ENCODE measurements at regions not wholly inside any gene's neighbourhood (a gene's known extent, or its start where the extent isn't known, plus 50 kb on each side); places are given as distances from the start of the nearest gene placed in this dataset.
"Not testable (repeated sequence)": the region's sequence is repeated elsewhere in the genome, so short reads cannot be mapped to it uniquely, and the experiment has no call there.

DNA sequence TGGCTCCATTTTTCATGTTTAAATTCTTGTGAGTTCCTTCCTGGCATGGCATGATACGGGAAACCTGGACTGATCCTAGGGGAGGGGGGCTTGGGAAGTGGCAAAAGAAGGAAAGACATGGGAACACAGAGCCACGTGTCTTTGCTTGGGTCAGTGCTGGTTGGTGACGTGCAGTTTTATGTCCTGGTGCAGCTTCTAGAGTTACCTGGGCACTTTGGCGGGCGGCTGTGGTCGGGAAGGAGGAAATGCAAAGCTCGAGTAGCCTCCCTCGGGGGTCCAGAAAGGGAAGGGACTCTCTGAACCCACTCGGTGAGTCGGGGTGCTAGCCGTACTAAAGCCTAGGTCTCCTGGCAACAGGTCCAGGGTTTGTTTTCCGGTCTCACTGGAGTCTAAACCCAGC lies 94.6 kb downstream of the APOB start:
- Histone ChIP-seq H3K4me1 (ENCODE audit: insufficient read depth, low read length) (no peaks in the 10 kb centered on the region), H3K36me3 (ENCODE audit: insufficient read depth, low read length) (no peaks in the 10 kb centered on the region), H3K4me3 (ENCODE audit: insufficient read depth, low read depth, low read length) (no peak overlapping the region), H3K9ac (ENCODE audit: low read length) (no peak overlapping the region), H3K79me2 (ENCODE audit: insufficient read depth, low read length) (no peaks in the 10 kb centered on the region), H4K20me1 (ENCODE audit: insufficient read depth, low read length) (no peaks in the 10 kb centered on the region), H3K4me2 (ENCODE audit: low read length) (no peak overlapping the region), H3K27me3 (ENCODE audit: insufficient read depth, low read length) (no peaks in the 10 kb centered on the region), H3K27ac (ENCODE audit: low read depth, low read length) (no peak overlapping the region), H2AFZ (ENCODE audit: low read depth, low read length) (no peak overlapping the region), H3K9me3 (ENCODE audit: insufficient read depth, low read depth, low read length) (no peaks in the 10 kb centered on the region)
- Mint-ChIP-seq H3K4me3 (ENCODE audit: unreplicated experiment) (no peak overlapping the region), H3K9me3 (ENCODE audit: unreplicated experiment) (no peaks in the 10 kb centered on the region), H3K36me3 (ENCODE audit: low read depth, unreplicated experiment) (no peaks in the 10 kb centered on the region), H3K4me1 (ENCODE audit: low read depth, unreplicated experiment) (peaks cover 2% of the 10 kb centered on the region), H3K27me3 (ENCODE audit: low read depth, unreplicated experiment) (peaks cover 14% of the 10 kb centered on the region), H3K27ac (ENCODE audit: unreplicated experiment) (no peak overlapping the region)
- DNase-seq (ENCODE audit: low read depth) (no peak), FAIRE-seq (no peak)
- TF ChIP-seq, protein P1, sequence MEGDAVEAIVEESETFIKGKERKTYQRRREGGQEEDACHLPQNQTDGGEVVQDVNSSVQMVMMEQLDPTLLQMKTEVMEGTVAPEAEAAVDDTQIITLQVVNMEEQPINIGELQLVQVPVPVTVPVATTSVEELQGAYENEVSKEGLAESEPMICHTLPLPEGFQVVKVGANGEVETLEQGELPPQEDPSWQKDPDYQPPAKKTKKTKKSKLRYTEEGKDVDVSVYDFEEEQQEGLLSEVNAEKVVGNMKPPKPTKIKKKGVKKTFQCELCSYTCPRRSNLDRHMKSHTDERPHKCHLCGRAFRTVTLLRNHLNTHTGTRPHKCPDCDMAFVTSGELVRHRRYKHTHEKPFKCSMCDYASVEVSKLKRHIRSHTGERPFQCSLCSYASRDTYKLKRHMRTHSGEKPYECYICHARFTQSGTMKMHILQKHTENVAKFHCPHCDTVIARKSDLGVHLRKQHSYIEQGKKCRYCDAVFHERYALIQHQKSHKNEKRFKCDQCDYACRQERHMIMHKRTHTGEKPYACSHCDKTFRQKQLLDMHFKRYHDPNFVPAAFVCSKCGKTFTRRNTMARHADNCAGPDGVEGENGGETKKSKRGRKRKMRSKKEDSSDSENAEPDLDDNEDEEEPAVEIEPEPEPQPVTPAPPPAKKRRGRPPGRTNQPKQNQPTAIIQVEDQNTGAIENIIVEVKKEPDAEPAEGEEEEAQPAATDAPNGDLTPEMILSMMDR (IDR thresholded peaks at IDR 0.05; ENCODE audit: insufficient read depth, low read depth, low read length), result no peak
- no peak for TF ChIP-seq EZH2 (IDR thresholded peaks at IDR 0.05; ENCODE audit: insufficient read depth, low read length)

DNA sequence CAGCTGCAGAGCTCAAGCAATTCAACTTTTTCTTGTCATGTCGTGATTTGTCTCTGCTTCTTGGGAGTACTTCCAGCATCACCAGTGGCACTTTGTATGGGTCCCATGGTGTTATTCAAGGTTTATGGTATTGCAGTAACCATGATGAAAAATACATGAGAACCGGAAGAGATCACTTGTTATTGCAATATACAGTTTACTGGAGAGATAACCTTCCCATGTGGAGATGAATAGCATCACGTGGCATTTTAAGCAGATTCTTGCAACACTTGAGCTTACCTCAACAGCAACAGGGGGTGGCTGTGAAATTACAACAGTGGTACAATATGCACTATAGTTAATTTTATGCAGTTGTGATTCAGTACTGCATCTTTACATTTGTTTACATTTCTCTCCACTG lies 97.4 kb downstream of the APOB start:
- H3K4me1 Mint-ChIP-seq (ENCODE audit: low read depth, unreplicated experiment), result peaks cover 2% of the 10 kb centered on the region
- peaks cover 27% of the 10 kb centered on the region for H3K27me3 Mint-ChIP-seq (ENCODE audit: low read depth, unreplicated experiment)
- no peak overlapping the region for H3K4me3 Mint-ChIP-seq (ENCODE audit: unreplicated experiment)
- H3K4me1 ChIP-seq (ENCODE audit: insufficient read depth, low read length), result no peaks in the 10 kb centered on the region
- no peak overlapping the region for H3K27ac ChIP-seq (ENCODE audit: low read depth, low read length)
- no peaks in the 10 kb centered on the region for H3K36me3 ChIP-seq (ENCODE audit: insufficient read depth, low read length)
- H2AFZ ChIP-seq (ENCODE audit: low read depth, low read length), result no peak overlapping the region
- no peak overlapping the region for H3K4me3 ChIP-seq (ENCODE audit: insufficient read depth, low read depth, low read length)
- FAIRE-seq (no peak), DNase-seq (ENCODE audit: low read depth) (no peak)
- H3K9me3 Mint-ChIP-seq (ENCODE audit: unreplicated experiment), result no peaks in the 10 kb centered on the region
- no peaks in the 10 kb centered on the region for H3K27me3 ChIP-seq (ENCODE audit: insufficient read depth, low read length)
- no peak overlapping the region for H3K9ac ChIP-seq (ENCODE audit: low read length)
- TF ChIP-seq, protein P1 (IDR thresholded peaks at IDR 0.05; ENCODE audit: insufficient read depth, low read depth, low read length), result no peak
- no peak for TF ChIP-seq EZH2 (IDR thresholded peaks at IDR 0.05; ENCODE audit: insufficient read depth, low read length)
- H3K36me3 Mint-ChIP-seq (ENCODE audit: low read depth, unreplicated experiment), result no peaks in the 10 kb centered on the region
- no peaks in the 10 kb centered on the region for H4K20me1 ChIP-seq (ENCODE audit: insufficient read depth, low read length)
- no peak overlapping the region for H3K27ac Mint-ChIP-seq (ENCODE audit: unreplicated experiment)
- no peak overlapping the region for H3K4me2 ChIP-seq (ENCODE audit: low read length)
- no peaks in the 10 kb centered on the region for H3K79me2 ChIP-seq (ENCODE audit: insufficient read depth, low read length)
- no peaks in the 10 kb centered on the region for H3K9me3 ChIP-seq (ENCODE audit: insufficient read depth, low read depth, low read length)

DNA sequence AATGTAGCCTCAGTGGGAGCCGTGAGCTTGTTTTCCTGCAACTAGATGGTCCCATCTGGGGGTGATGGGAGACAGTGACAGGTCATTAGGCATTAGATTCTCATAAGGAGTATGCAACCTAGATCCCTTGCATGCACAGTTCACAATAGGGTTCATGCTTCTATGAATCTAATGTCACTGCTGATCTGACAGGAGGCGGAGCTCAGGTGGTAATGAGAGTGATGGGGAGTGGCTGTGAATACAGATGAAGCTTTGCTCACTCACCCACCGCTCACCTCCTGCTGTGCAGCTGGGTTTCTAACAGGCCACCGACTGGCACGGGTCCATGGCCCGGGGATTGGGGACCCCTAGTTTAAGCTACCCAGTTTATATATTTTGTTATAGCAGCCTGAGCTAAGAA lies 100.2 kb downstream of the APOB start:
- not testable (repeated sequence) for H3K36me3 ChIP-seq (ENCODE audit: insufficient read depth, low read length); H3K4me3 Mint-ChIP-seq (ENCODE audit: unreplicated experiment); H3K27ac Mint-ChIP-seq (ENCODE audit: unreplicated experiment); H4K20me1 ChIP-seq (ENCODE audit: insufficient read depth, low read length); H3K9ac ChIP-seq (ENCODE audit: low read length); H3K9me3 Mint-ChIP-seq (ENCODE audit: unreplicated experiment); H3K4me1 Mint-ChIP-seq (ENCODE audit: low read depth, unreplicated experiment); H3K36me3 Mint-ChIP-seq (ENCODE audit: low read depth, unreplicated experiment); H3K4me2 ChIP-seq (ENCODE audit: low read length); H3K9me3 ChIP-seq (ENCODE audit: insufficient read depth, low read depth, low read length); H3K4me3 ChIP-seq (ENCODE audit: insufficient read depth, low read depth, low read length); H3K27ac ChIP-seq (ENCODE audit: low read depth, low read length); DNase-seq (ENCODE audit: low read depth); FAIRE-seq; H3K4me1 ChIP-seq (ENCODE audit: insufficient read depth, low read length); H3K79me2 ChIP-seq (ENCODE audit: insufficient read depth, low read length); H3K27me3 ChIP-seq (ENCODE audit: insufficient read depth, low read length); H2AFZ ChIP-seq (ENCODE audit: low read depth, low read length)
- H3K27me3 Mint-ChIP-seq (ENCODE audit: low read depth, unreplicated experiment), result peaks cover 40% of the 10 kb centered on the region

Data from astrocyte (in vitro differentiated cells and primary cell).